Stimulated activated CD8-positive, alpha-beta memory T cell treated with anti-CD3 and anti-CD28 coated beads, Interleukin-7, amount 100 ng/mL, for 1 hour (primary cell): ENCODE measurements at regions not wholly inside any gene's neighbourhood (a gene's known extent, or its start where the extent isn't known, plus 50 kb on each side); places are given as distances from the start of the nearest gene placed in this dataset.

Source experiments
- DNase-seq, 2 donors: peaks; one replicate each; pipeline ENCODE4 v3.0.0-alpha.2; 2020; ENCODE audit warnings: low read depth in 2 of 2

DNA sequence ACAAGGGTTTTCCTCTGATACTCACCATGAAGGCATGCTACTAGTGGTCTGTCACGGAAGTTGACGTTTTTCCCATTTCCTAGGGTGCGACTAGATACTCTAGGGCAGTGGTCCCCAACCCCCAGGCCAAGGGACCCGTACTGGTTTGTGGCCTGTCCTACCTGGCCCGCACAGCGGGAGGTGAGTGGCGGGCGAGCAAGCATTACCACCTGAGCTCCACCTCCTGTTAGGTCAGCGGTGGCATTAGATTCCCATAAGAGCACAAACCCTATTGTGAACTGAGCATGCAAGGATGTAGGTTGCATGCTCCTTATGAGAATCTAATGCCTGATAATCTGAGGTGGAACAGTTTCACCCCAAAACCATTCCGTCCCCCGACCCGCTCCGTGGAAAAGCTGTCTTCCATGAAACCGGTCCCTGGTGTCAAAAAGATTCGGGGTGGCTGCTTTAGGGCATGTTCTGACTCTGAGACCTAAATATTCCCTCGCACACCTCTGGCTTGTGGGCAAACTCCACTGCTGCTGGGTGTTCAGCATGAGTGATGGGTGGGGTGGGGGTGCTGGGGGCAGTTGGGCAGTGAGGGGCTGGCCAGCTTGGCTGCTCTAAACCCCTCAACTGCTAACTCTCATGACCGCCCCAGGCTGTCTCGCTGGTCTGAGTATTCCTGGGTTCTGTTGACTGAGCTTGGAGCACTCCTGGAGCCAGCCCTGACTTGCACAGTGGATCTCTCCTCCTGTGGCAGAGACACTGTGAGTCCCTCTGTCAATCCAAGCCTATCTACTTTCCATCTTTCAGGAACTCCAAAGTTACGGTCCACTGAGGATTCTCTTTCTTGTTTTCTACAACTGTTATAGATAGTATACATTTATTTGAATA lies 78.3 kb upstream of the NEK6 start:
- DNase-seq, result no peak

DNA sequence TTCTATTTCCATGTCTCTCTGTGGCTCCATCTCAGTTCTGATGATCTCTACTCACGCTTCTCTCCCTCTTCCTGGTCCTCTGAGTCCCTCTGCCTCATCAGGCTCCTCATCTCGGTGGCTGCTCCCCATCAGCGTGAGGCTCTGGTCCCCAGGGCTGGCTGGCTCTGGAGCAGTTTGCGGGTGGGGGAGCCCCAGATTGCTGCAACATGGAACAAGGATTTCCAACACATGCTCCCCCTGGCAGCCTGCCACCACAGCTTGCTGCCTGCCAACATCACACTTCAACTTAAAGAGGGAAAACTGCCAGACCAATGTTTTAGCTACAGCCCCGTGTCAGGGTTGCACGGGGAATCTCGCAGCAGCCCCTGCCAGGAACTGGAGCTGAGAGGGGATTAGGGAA lies 77.2 kb upstream of the NEK6 start:
- no peak for DNase-seq

DNA sequence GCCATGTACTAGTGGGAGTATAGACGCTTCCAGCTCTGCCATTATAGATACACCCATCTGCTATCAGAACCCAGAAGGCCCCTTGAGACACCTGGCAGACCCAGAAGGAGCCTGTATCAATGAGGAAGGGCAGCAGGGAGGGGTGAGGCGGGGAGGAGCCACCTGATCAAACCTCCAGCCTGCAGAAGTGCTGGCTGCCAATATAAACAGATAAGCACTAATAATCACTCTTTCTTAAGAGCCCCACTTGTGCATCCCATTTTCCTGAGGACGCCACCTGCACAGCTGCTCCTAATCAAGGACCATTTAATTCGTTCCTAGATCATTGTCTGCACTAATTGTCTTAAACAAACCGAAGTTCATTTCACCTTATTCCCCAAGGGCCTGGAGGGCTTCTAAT lies 75.0 kb upstream of the NEK6 start:
- no peak for DNase-seq

DNA sequence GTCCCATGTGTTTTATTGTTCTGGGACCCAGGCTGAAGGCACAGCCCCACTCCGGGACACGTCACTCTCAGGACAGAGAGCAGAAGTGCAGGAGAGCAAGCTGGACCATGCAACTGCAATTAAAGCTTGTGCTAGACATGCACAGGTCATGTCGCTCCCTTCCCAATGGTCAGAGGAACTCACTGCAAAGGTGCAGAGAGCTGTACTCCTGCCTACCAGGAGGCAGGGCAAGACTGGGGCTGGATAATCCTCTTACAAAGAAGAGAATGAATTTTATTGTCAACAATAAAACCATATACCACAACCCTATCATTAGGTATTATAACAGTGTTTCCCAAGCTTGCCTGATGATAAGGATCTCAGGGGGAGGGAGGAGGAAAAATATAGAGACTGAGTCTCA lies 74.0 kb upstream of the NEK6 start:
- no peak for DNase-seq

DNA sequence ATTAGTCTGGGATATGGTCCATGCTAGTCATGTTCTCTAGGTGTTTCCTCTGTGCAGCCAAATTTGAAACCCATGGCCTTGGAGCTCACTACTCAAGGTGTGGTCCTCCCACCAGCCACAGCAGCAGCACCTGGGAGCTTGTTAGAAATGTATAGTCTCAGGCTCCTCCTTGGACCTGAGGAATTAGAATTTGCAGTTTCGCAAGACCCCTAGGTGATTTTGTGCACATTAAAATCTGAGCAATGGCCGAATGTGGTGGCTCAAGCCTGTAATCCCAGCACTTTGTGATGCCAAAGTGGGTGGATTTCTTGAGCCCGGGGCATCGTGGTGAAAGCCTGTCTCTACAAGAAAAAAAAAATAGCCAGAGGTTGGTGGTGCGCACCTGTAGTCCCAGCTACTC lies 72.3 kb upstream of the NEK6 start:
- DNase-seq, result no peak

DNA sequence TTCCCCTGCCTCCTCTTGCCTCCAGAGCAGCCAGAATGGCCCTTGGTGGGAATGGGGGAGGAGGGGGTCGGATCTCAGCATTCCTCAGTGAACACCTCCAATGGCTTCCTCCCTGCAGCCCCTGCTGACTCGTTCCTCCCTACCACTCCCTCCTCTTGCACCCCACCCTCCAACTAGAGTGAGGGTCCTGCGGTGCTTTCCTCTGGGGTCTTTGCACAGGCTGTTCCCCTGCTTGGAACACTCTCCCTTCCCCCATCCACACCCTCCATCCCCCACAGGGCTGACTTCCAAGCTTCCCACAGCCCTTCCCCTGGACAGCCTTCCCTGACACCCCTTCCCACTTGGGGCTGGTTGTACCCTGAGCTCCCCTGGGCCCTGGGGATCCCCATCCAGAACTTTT lies 70.4 kb upstream of the NEK6 start:
- no peak for DNase-seq

DNA sequence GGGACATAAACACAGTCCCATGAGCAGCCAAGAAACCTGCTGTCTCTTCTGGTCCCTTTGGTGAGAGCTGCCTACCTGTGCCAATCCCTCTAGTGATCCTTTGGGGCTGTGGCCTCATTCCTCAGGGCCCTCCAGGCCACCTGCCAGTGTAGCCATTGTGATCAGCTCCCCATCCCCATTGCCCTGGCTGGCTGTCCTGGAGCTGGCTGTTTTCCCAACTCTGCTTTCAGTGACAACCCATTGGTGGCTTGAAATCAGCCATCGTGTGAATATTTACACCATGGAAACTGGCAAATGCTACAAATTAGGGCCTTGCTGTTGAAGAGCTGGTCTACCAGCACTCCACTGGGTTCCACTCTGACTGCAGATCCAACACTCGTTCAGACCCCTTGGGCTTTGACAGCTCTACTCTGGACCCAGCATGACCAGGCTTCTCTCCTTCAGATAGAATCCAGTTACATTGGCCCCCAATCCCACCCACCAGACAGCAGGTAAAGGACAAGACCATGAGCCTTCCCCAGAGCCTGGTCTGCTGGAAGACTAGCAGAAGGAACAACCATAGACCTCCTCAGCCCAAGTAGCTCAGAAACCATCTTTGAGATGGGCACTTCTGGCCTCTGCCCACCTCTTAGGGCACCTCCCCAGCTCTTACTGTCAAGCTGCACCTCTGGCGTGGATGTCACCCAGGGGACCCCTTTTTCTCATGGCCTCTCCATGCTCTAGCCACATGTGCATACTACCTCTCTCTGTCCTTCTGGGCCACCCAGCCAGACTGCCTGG lies 69.2 kb upstream of the NEK6 start:
- no peak for DNase-seq

DNA sequence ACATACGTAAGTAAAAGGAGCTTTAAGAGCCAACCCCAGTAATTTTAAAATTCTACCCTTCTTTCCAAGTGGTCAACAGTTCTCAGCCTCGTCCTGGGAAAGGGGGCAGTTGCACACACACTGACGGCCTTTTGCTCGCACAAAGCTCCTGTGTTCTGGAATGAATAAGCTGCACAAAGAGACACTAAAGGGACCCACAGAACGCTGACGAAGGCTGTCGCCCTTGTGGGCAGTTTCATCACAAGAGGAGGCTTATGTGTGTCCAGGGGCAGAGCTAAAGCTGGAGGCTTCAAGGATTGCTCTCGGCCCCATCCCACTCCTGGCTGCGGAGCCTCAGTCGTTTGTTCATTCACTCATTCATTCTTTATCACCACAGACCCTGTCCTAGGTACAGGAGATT lies 67.0 kb upstream of the NEK6 start:
- DNase-seq, result no peak

DNA sequence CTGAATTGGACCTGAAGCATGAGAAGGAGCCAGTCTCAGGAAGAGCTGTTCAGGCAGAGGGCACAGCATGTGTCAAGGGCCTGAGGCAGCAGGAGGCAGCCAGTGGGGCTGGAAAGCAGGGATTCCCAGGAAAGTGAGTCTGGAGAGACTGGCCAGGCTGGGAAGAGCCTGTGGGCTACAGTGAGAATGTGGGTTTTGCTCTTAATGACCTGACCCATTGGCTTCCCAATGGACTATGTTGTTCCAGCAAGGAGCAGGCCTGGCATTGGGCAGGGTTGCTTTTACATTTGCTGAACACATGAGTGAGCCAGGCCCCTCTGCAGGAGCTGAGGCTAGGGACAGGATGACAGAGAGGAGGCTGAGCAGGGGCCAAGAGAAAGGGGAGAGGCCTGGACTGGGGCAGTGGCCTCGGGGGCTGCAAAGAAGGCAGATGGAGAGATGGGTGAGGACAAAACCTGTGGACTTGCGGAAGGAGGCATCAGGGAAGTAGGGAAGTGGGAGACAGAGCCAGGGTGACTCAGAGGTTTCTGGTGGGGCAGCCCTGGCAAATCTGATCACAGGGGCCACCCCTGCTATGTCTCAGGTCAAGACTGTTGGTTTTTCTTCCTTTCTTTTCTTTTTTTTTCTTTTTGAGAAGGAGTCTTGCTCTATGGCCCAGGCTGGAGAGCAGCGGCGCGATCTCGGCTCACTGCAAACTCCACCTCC lies 65.9 kb upstream of the NEK6 start:
- DNase-seq, result no peak

DNA sequence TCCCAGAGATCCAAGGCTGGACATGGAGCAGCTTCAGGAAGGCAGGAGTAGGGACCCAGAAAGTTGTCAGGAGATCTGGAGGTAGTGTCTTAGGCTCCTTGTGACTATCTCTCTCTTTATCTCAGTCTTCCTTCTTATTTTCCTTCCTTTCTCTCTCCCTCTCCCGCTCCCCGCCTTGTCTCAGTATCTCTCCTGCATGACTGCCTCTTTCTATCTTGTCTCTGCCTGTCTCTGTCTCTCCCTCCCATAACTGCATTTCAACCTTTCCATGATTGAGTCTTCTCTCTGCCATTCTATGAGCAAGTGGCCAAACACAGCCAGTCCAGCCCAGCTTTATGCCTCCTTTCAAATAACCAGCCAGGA lies 61.0 kb upstream of the NEK6 start:
- no peak for DNase-seq

DNA sequence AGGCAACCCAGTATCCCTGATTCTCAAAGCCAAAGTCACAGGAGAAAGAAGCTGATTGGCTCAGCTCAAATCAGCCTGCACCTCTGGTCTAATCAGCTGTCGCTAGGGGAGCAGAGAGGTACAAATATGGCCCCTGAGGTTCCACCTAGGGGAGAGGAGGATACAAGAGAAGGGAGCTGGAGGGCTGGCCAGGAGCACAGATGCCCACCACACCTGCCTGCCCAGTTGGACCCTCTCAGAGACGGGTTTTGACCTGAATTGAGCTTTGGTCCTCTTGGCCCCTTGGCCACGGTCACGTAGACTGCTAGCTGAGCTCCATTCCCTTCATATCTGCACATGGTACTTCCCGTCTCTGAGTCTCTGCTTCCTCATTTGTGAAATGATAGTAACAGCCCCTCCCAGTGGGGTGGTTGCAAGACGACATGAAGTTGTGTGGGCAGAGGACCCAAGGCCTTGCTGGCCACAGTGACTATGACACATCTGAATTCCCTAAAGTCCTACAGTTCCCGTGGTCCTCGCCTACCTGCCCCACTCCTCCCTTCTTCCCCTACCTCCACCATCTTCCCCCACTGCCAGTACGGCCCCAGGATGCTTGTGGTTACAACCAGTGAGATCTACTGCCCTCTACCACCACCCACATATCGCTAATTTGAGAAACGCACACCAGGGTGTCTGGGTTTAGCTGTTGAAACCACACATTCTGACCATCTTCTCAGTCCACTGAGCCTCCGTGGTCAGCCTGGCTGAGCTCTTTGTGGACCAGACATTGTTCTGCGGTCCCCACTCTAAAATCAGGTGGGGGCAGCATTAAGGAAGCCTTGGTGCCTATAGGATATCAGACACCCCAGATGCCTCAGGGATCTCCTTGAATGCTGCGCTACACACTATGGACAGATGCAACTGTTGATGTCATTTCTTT lies 60.3 kb upstream of the NEK6 start:
- no peak for DNase-seq

DNA sequence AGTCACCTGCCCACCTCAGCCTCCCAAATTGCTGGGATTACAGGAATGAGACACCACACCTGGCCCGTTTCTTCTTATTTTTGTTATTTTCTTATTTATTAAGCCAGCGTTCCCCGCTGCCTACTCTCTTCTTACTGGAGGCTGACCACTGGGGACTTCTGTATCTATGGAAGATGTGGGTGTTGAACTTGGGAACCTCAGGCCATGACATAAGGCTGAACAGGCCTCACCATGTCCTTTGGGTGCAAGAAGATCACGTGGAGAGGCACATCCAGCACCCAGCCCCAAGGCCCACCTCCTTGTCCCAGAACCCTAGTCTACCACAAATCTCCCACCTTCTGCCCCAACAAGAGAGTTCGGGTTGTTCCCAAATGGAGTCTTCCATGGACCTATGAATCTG lies 59.4 kb upstream of the NEK6 start:
- DNase-seq, result no peak

DNA sequence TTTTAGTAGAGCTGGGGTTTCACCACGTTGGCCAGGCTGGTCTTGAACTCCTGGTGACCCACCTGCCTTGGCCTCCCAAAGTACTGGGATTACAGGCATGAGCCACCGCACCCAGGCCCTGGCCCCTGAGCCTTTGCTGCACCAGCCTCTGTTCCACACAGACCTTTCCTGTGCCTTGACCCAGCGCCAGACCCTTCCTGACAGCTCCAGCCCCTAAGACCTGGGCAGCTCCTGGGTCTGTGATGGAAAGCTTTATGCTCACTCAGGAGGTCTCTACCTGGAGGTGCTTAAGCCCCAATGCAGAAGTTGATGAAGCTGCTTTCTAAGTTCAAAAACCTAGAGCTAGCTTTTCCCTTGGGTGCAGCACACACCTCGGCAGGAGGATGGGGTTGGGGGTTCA lies 58.8 kb upstream of the NEK6 start:
- DNase-seq, result no peak

DNA sequence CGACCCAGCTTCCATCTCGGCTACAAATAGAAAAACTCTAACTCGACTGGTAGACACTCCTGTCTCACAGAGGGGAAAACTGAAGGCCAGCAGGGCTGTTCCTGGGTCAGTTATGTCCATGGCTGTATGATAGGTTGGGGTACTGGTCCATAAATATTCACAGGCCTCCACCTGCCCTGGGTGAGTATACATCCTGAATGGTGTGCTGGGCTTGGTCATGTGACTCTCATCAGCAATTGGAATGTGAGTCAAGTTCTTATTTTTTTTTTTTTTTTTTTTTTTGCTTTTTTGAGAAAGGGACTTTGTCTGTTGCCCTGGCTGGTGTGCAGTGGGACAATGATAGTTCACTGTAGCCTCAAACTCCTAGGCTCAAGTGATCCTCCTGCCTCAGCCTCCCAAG lies 58.3 kb upstream of the NEK6 start:
- DNase-seq, result no peak

DNA sequence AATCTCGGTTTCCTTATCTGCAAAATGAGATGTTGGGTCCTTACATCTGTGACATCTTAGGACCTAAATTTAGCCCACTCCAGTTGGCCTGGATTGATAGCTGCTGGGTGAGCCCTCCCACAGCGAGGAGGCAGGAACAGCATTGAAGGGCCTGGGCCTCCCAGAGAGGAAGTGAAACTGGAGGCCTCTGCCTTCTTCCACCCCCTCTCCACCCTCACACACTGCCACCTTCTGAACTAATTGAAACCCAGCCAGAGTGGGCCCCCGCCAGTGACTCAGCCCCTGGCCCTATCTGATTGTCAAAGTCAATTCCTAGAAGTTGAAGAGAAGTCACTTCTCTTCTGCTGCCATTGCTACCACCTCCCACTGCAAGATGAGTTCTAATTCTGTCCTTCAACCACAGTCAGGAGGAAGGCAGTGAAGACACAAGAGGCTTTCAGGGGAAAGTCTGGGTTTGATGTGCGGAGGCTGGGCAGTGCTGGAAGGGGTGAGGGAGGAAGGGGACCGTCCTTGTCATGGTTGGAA lies 55.2 kb upstream of the NEK6 start:
- peak; percentile 22 to 35 for DNase-seq

DNA sequence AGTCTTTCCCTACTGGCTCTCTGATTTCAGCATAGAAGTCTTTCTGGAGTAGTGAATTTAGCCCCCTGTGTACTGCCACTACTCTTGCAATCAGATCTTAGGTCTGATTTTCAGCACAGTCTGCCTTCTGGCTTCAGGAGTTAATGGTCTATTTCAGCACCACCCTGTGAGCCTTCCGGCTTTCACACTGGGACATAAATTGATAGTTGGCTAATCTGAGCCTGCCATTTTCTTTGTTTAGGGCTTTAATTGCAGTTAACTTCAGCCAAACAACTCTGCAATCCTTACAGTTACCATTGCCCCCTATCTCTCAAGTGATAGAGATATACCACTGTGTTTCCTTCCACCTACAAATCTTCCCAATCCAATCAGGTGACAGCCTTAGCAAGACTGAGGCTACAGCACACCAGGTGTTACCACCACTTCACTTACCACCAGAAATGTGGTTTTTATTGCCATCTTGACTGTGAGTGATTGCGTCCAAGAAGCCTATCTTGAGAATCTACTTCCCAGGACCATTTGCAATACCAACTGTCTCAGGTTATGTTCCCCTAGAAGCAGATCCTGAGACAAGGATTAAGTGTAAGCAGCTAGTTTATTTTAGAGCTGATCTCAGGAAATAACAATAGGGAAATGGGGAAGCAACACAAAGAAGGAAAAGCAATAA lies 51.9 kb upstream of the NEK6 start:
- no peak for DNase-seq

DNA sequence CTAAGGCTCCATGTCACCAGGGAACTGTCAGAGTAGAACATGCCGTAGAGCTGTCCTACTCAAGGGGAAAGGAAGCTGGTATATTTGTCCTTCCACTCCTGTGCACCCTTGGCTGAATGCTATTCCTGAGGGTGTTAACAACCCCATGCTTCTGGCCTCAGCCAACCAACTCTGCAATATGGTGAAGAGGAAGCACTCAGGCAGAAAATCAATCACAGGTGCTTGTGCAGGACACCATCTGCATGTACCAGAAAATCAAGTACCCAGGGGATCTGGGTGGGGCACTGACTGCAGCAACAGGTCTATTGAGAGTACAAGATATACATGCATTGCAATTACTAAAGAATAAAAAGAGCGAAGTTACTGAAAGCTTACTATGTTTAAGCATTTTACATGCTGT lies 51.4 kb upstream of the NEK6 start:
- DNase-seq, result no peak
